Left colon (tissue), 2 donors: ENCODE measurements at regions not wholly inside any gene's neighbourhood (a gene's known extent, or its start where the extent isn't known, plus 50 kb on each side); places are given as distances from the start of the nearest gene placed in this dataset.

Experiments used
- ATAC-seq: fragments of 200-7000 bp; cut with Tn5 transposase; one replicate; pipeline ENCODE4 v1.9.1; 2020; ENCODE audit warnings: mild to moderate bottlenecking, moderate library complexity
- DNase-seq, 2 donors: peaks; one replicate each; pipeline ENCODE4 v3.0.0-alpha.2; 2020
- intact Hi-C, 2 donors: fragments of 100-400 bp; cut with DNase I in 1 of 2; cut with micrococcal nuclease in 1 of 2; formaldehyde crosslinking; loops; one replicate each; pipeline versions ENCODE4 v1.11.2 to v1.14.0; 2022; cut with DNase I, micrococcal nuclease
- donor health status: DM: no; HTN: no; CAD: no.
- donor health status: DM: yes; HTN: yes; CAD: no.

GRCh38 chr2:203585516-203585915 is 50.4 kb upstream of the RAPH1 start:
- no peak for DNase-seq
- intact Hi-C loops: no loop called here
- peak; percentile 5 for ATAC-seq

DNA sequence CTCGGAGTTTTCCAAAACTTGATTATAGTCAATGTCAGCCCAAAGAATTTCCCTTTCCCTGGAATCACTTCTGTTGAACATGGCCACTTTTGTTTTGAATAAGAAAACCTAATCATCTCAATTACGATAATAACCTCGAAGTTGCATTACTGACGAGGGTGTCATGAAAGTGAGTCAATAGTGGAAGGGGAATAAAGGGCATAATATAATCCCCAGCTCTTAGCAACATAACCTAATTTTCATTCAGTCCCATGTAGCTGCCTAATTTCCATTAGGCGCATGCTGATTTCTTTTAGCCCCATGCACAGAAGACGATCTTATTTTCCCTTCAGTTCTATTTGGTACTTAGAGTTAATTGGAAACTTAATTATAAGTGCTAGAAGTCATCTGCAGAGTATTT is 51.1 kb upstream of the RAPH1 start:
- intact Hi-C loops: no loop called here
- DNase-seq: no peak
- no peak for ATAC-seq

GRCh38 chr2:203586696-203587095 is 51.6 kb upstream of the RAPH1 start:
- no peak for ATAC-seq
- no peak for DNase-seq
- intact Hi-C loops: no loop called here

DNA sequence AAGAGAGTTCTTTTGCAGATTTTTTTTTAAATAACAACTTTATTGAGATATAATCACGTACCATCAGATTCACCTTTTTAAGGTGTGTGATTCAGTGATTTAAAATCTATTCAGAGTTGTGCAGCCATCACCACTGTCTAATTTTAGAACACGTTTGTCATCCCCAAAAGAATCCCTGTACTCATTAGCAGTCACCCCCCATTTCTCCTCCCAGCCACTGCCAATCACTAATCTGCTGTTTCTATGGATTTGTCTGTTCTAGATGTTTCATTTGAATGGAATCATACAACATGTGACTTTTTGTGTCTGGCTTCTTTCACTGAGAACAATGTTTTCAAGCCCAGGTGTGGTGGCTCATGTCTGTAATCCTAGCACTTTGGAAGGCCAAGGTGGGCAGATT is 55.4 kb upstream of the RAPH1 start:
- ATAC-seq (no peak), DNase-seq (no peak)
- intact Hi-C loops: no loop called here

DNA sequence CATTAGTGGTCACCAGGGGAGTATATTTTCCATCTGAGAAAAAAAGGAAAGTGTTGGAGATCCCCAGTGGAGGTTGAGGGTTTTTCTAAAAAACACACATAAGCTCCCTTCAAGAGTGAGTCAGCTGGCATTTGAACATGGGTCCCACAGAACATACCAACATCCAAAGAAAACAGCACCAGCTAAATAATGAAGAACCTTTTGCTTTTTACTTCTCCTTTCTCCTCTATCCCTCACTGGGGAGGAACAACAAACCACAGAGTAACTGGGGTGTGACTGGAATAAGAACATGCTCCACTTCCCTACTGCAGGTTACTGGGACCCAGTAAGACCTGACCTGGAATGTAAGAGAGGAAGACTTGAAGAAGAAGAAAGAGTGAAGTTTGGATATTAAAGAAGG is 56.5 kb upstream of the RAPH1 start:
- intact Hi-C loops: no loop called here
- ATAC-seq: peak; percentile 55
- DNase-seq: no peak

- intact Hi-C loops: no loop called here
- ATAC-seq: peak; percentile 83
Measured at GRCh38 chr2:203592470-203592869, 57.4 kb upstream of the RAPH1 start.

DNA sequence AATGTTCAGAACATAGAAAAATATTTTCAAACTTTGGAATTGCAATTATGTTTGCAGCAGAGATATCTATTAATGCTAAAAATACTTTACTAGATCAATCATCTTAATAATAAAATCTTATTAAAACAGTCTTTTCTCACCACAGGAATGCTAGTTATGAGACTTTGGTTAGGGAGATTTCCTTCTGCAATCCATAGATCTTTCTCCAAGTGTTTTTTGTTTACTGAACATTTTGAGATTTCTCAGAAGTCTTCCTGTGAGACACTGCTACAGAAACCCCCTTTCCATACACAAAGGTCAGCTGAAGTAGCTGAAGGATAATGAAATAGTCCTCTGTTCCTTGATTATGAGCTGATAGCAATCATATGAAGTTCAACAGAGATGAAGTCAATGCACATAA is 59.4 kb upstream of the RAPH1 start:
- DNase-seq: no peak
- intact Hi-C loops: no loop called here
- ATAC-seq: no peak

More at GRCh38 chr2:203592470-203592869, 57.4 kb upstream of the RAPH1 start:
- DNase-seq: no peak

DNA sequence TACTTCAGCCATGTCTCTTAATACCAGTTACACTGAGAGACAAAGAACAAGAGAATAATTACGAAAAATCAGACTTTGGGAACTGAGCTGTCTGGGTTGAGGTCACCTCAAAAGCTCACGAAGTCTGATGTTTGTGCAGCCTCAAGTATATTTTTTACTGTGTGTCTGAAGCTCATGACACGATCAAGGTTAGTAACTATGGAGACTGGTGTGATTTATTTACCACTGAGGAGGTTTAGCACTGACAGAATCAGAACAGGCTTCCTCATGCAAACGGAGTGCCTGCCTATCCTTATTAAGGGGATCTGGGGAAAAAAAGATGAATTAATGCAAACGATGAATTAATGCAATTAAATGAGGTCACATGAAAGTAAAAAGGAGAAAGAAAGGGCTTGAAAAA is 61.1 kb upstream of the RAPH1 start:
- intact Hi-C loops: no loop called here
- ATAC-seq: no peak

DNA sequence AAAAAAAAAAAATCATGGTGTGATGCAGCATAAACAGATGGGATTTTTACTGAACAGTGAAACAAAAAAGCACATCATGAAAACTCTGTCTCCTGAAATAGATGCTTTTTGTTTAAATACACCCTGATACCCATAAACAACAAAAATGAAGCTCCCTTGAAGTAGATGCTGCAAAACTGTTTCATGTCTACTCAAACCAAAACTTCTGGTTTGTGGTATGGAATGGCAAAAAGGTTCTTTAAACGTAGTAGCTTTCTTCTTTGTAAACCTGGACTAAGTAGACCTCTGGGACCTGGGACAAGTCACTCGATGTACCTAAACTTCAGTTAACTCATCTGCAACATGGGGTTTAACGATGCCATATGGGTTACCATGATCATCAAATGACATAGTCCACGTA is 64.4 kb upstream of the RAPH1 start:
- intact Hi-C loops: no loop called here
- DNase-seq (no peak), ATAC-seq (no peak)

More for the DNA sequence above, 61.1 kb upstream of the RAPH1 start:
- no peak for DNase-seq

DNA sequence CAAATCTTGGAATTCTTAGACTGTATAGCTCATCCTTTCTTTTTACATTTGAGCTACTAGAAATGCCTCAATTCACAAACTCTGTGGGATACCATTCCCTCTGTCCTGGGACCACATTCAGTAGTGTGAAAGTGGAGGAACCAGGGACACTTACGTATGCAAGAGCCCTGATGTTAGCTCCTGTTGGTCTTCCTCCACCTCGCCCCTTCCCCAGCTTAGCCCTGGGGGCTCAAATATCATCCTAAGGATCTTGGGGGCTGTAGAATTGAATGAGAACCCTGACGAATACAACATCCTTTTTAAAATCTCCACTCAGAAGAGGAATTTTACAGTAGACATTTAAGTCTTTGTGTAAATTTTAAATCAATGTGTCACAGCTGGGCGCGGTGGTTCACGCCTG is 65.2 kb upstream of the RAPH1 start:
- ATAC-seq: no peak
- intact Hi-C loops: no loop called here
- no peak for DNase-seq

DNA sequence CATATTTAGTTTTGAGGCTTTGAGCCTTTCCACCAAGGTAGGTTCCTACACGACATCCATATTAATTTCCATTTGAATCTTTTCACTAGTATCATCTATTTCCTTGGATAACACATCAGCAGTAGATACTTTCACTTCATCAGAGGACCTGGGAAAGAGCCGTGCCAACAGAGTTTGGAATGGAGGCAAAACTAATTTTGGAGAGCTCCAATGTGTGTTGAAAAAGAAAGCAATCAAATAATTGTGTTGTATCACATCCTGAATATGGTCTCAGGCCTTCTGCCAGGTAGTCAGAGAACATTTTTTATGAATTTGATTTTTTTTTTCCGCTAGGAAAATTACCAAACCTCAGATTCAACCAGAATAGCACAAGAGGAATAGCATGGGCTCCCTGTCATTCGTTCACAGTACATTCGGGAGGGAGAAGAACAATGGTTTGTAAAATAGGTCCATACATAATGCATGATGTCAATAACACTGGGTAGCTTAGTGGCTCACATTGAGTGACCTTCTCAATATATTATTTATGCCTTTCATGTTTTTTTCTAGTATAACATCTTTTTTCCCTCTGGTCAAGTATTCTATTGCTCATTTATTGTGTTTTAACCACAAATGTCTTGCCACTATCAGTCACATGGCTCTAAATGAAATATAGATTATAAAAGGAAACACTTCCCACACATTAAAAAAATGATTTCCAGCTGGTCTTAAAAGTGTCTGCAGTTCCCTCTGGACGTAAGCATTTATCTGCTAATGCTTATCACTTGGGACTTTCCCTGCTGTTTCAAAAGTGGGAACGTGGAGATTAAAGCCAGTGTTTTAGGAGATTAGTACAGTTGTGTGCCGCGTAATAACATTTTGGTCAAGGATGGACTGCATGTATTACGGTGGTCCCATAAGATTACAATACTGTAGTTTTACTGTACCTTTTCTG is 68.6 kb upstream of the RAPH1 start:
- DNase-seq (no peak), ATAC-seq (no peak)
- intact Hi-C loops: no loop called here

DNA sequence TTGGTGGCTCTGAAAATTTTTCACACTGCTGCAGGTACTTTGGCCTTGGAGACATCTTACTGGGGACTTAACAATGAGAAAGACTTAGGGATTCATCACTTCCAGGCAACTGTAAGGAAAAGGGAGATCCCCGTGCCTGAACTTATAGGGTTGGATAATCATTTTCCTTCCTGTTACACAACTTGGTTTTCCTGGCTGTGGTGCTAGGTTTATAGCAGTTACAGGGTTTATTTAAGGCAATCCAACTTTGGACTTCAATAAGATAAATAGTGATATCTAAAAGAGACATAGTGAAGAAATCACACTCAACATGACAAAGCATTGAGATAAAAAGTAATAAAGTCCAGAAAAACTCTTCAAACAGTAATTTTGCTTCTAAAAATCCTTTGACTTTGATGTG is 70.2 kb upstream of the RAPH1 start:
- ATAC-seq (peak; percentile 99), DNase-seq (no peak)
- intact Hi-C loops: no loop called here

GRCh38 chr2:203606051-203606450 is 71.0 kb upstream of the RAPH1 start:
- DNase-seq (no peak), ATAC-seq (no peak)
- intact Hi-C loops: no loop called here

- no peak for ATAC-seq
- intact Hi-C loops: no loop called here
- no peak for DNase-seq
Measured at GRCh38 chr2:203610558-203610957, 75.5 kb upstream of the RAPH1 start.

DNA sequence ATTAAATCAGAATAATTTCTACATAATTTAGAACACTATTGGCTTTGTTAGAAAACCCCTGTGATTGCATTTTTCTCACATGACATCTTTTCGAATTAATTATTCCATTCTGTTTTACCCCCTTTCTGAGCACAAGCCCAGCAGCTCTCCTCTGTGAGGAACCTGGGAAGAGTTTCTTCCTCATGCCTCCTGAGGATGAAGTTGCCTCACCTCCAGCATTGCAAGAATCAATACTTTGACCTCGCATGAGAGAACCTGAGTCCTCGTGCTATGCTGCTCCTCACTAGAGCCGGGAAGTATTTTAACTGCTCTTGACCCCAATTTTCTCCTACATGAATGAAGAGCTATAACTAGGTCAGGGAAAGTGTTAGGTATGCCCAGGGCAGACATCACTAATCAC is 77.1 kb upstream of the RAPH1 start:
- ATAC-seq (no peak), DNase-seq (no peak)
- intact Hi-C loops: no loop called here

GRCh38 chr2:203619267-203619878 is 84.3 kb upstream of the RAPH1 start:
- intact Hi-C loops: no loop called here
- peak; percentile 88 for ATAC-seq

GRCh38 chr2:203621981-203622515 is 84.4 kb upstream of the CD28 start:
- intact Hi-C loops: no loop called here
- DNase-seq (no peak), ATAC-seq (no peak)

More at GRCh38 chr2:203619267-203619878, 84.3 kb upstream of the RAPH1 start:
- DNase-seq: no peak

DNA sequence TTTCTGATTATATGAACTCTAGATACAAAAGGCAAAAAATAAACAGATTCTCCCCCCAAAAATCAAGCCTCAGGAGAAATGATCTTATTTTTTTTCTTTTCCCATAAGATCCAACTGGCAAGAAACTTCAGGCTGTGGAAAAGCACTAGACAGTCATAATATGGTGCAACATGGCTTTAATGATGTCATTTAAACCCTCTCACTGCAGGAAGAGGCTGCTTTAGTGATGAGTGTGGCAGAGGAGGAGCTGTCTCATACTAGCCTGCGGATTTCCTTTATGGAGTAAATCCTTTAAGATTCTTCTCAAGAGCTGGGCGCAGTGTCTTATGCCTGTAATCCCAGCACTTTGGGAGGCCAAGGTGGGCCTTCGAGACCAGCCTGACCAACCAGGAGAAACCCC is 83.3 kb upstream of the CD28 start:
- DNase-seq (no peak), ATAC-seq (no peak)
- intact Hi-C loops: no loop called here

DNA sequence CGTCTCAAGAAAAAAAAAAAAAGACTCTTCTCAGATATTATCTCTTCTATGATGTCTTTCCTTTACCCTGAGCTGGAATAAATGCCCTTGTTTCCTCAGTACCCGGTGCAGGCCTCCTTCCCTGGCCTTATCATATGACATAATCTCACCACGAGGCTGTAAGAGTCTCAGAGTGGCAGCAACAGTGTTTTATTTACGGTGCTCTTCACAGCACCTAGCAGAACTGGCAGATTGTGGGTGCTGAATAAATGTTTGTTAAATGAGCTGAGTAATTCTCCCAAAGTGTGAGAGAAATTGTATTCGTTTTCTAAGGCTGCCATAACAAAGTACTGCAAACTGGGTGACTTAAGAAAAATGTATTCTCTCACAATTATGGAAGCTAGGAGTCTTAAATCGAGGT is 82.8 kb upstream of the CD28 start:
- ATAC-seq (no peak), DNase-seq (no peak)
- intact Hi-C loops: no loop called here

DNA sequence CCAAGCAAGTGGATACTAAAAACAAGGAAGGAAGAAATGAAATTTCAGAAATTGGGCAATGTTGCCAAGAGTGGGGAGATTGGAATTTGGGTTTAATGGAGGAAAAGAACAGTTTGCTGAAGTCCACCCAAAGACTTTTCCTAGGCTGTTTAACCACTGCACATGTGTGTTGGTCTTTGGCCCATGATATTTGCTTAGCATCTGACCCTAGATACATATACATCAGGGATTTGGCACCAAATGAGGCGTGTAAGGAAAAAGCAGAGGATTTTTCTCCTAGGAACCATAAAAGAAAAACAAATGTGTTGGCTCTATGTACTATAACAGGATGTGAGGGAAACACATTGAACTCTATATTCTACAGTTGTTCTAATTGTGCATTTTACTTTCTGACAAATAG is 80.7 kb upstream of the CD28 start:
- DNase-seq: no peak
- ATAC-seq: peak; percentile 42

More for the DNA sequence above, 80.7 kb upstream of the CD28 start:
- intact Hi-C loops: no loop called here
